AG09319 (cell line): ENCODE measurements at regions not wholly inside any gene's neighbourhood (a gene's known extent, or its start where the extent isn't known, plus 50 kb on each side); places are given as distances from the start of the nearest gene placed in this dataset.

Experiments
- DNase-seq: peaks from one replicate; pipeline ENCODE4 v3.0.0-alpha.2; 2010; ENCODE audit warnings: low read depth; ENCODE audit errors: extremely low read depth
- CTCF ChIP-seq: IDR thresholded peaks from 2 replicates; pipeline ENCODE4 v1.5.1; 2011; ENCODE audit warnings: low read depth, mild to moderate bottlenecking, inconsistent platforms, low read length, moderate library complexity

GRCh38 chr1:234975941-234976860 is 152.4 kb downstream of the TOMM20 start:
- DNase-seq = no peak
- no peak for TF ChIP-seq CTCF

- DNase-seq = peak; percentile 91
- no peak for TF ChIP-seq CTCF
Observed at GRCh38 chr1:234975122-234975940, 153.3 kb downstream of the TOMM20 start.

- no peak for TF ChIP-seq CTCF
- no peak for DNase-seq
Observed at GRCh38 chr1:234973426-234974250, 155.0 kb downstream of the TOMM20 start.

- TF ChIP-seq CTCF = no peak
- no peak for DNase-seq
Observed at GRCh38 chr1:234972411-234973191, 156.0 kb downstream of the TOMM20 start.

- no peak for DNase-seq
- TF ChIP-seq CTCF = no peak
Observed at GRCh38 chr1:234971586-234972297, 156.9 kb downstream of the TOMM20 start.
